ENCODE measurements at regions not wholly inside any gene's neighbourhood (a gene's known extent, or its start where the extent isn't known, plus 50 kb on each side); places are given as distances from the start of the nearest gene placed in this dataset.
A peak's percentile ranks its signal among the peaks of the same experiment; 100 is the strongest.

DNA sequence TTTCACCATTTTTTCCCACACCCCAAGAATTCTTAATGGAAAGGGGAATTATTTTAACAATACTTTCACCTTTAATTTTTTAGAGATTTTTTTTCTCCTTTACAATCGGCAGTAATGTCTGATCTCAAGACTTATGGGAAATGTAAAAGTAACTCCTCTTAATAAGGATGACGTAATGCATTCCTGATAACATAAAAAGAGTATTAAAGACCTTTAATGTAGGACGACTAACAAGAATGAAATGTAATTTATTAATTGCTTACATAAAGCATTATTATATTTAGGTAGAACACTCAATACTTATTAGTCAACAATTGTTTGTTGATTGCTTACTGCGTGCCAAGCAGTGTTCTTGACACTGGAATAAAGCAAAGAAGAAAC lies 416.8 kb upstream of the NAALADL2 start:
- FAIRE-seq (no peak), DNase-seq (ENCODE audit: low read depth, low spot score) (no peak)
- no peaks in the 10 kb centered on the region for H3K36me3 ChIP-seq (ENCODE audit: control insufficient read depth in 2 of 2, extremely low read depth in 1 of 2, insufficient read depth in 2 of 2, low read length in 2 of 2)
- no peaks in the 10 kb centered on the region for H3K27me3 ChIP-seq (ENCODE audit: control insufficient read depth, extremely low read depth, insufficient read depth, low read length)
- H3K9ac ChIP-seq (ENCODE audit: control insufficient read depth, extremely low read depth, insufficient read depth, low read length): peak overlapping the region; percentile 86
- peaks cover 23% of the 10 kb centered on the region for H3K4me1 ChIP-seq (ENCODE audit: control insufficient read depth, extremely low read depth, insufficient read depth, low read length)
- peak overlapping the region; percentile 97 for H3K4me2 ChIP-seq (ENCODE audit: control insufficient read depth, extremely low read depth, insufficient read depth, low read depth, low read length)
- H3K27ac ChIP-seq (ENCODE audit: control insufficient read depth, insufficient read depth, low read length): peak overlapping the region; percentile 76
- peak overlapping the region; percentile 96 for H2AFZ ChIP-seq (ENCODE audit: control insufficient read depth, low read length)
- H4K20me1 ChIP-seq (ENCODE audit: control insufficient read depth, extremely low read depth, insufficient read depth, low read length): no peaks in the 10 kb centered on the region
- dilution Hi-C loops (cut with MboI; ENCODE audit: extremely low pct_ligation_motif_present, low sequenced_read_pairs): no loop called here
- no peaks in the 10 kb centered on the region for H3K9me3 ChIP-seq (ENCODE audit: control insufficient read depth, low read depth, low read length)
- H3K79me2 ChIP-seq (ENCODE audit: control insufficient read depth, insufficient read depth, low read length): no peaks in the 10 kb centered on the region
- TF ChIP-seq, protein P1, sequence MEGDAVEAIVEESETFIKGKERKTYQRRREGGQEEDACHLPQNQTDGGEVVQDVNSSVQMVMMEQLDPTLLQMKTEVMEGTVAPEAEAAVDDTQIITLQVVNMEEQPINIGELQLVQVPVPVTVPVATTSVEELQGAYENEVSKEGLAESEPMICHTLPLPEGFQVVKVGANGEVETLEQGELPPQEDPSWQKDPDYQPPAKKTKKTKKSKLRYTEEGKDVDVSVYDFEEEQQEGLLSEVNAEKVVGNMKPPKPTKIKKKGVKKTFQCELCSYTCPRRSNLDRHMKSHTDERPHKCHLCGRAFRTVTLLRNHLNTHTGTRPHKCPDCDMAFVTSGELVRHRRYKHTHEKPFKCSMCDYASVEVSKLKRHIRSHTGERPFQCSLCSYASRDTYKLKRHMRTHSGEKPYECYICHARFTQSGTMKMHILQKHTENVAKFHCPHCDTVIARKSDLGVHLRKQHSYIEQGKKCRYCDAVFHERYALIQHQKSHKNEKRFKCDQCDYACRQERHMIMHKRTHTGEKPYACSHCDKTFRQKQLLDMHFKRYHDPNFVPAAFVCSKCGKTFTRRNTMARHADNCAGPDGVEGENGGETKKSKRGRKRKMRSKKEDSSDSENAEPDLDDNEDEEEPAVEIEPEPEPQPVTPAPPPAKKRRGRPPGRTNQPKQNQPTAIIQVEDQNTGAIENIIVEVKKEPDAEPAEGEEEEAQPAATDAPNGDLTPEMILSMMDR (optimal IDR thresholded peaks at IDR 0.05 in 1 of 3, IDR thresholded peaks at IDR 0.05 in 1 of 3, conservative IDR thresholded peaks at IDR 0.05 in 1 of 3; ENCODE audit: extremely low read depth in 1 of 3, insufficient read depth in 2 of 3, low read length in 3 of 3): no peak
- no peak for TF ChIP-seq EZH2 (IDR thresholded peaks at IDR 0.05; ENCODE audit: low read length)
- H3K4me3 ChIP-seq (ENCODE audit: control insufficient read depth in 2 of 3, extremely low read depth in 1 of 3, insufficient read depth in 2 of 3, low read depth in 1 of 3, low read length in 3 of 3): peak overlapping the region; percentile 73 to 94 (median 91)
- H3K9me1 ChIP-seq (ENCODE audit: control insufficient read depth, extremely low read depth, insufficient read depth, low read length): no peaks in the 10 kb centered on the region

- Histone ChIP-seq H3K9ac (ENCODE audit: control insufficient read depth, extremely low read depth, insufficient read depth, low read length) (no peak overlapping the region), H3K27me3 (ENCODE audit: control insufficient read depth, extremely low read depth, insufficient read depth, low read length) (no peaks in the 10 kb centered on the region), H3K27ac (ENCODE audit: control insufficient read depth, insufficient read depth, low read length) (no peak overlapping the region), H3K36me3 (ENCODE audit: control insufficient read depth in 2 of 2, extremely low read depth in 1 of 2, insufficient read depth in 2 of 2, low read length in 2 of 2) (no peaks in the 10 kb centered on the region), H2AFZ (ENCODE audit: control insufficient read depth, low read length) (no peak overlapping the region), H3K79me2 (ENCODE audit: control insufficient read depth, insufficient read depth, low read length) (no peaks in the 10 kb centered on the region), H3K4me1 (ENCODE audit: control insufficient read depth, extremely low read depth, insufficient read depth, low read length) (peaks cover 16% of the 10 kb centered on the region), H3K9me3 (ENCODE audit: control insufficient read depth, low read depth, low read length) (no peaks in the 10 kb centered on the region), H3K4me3 (ENCODE audit: control insufficient read depth in 2 of 3, extremely low read depth in 1 of 3, insufficient read depth in 2 of 3, low read depth in 1 of 3, low read length in 3 of 3) (no peak overlapping the region), H3K4me2 (ENCODE audit: control insufficient read depth, extremely low read depth, insufficient read depth, low read depth, low read length) (no peak overlapping the region), H3K9me1 (ENCODE audit: control insufficient read depth, extremely low read depth, insufficient read depth, low read length) (no peaks in the 10 kb centered on the region), H4K20me1 (ENCODE audit: control insufficient read depth, extremely low read depth, insufficient read depth, low read length) (no peaks in the 10 kb centered on the region)
- dilution Hi-C loops (cut with MboI; ENCODE audit: extremely low pct_ligation_motif_present, low sequenced_read_pairs): no loop called here
- no peak for DNase-seq (ENCODE audit: low read depth, low spot score)
- FAIRE-seq: no peak
- TF ChIP-seq EZH2 (IDR thresholded peaks at IDR 0.05; ENCODE audit: low read length): no peak
- TF ChIP-seq, protein P1 (optimal IDR thresholded peaks at IDR 0.05 in 1 of 3, IDR thresholded peaks at IDR 0.05 in 1 of 3, conservative IDR thresholded peaks at IDR 0.05 in 1 of 3; ENCODE audit: extremely low read depth in 1 of 3, insufficient read depth in 2 of 3, low read length in 3 of 3): no peak
These were observed 414.7 kb upstream of the NAALADL2 start for GRCh38 chr3:174444391-174444790.

Measured in keratinocyte (primary cell).